Vagina (tissue), 2 donors: ENCODE measurements at regions not wholly inside any gene's neighbourhood (a gene's known extent, or its start where the extent isn't known, plus 50 kb on each side); places are given as distances from the start of the nearest gene placed in this dataset.

ENCODE experiments used
- CTCF ChIP-seq, 3 experiments: fragments of 450-650 bp in 2 of 3; fragments of 200-600 bp in 1 of 3; sonication (generic) in 1 of 3; IDR thresholded peaks; one replicate each; pipeline ENCODE4 v1.5.1; 2017 to 2019; ENCODE audit warnings: antibody characterized with exemption in 3 of 3, mild to moderate bottlenecking in 2 of 3, moderate library complexity in 2 of 3
- POLR2A ChIP-seq, 2 donors: fragments of 450-650 bp; IDR thresholded peaks; one replicate each; pipeline ENCODE4 v1.6.1; 2017; ENCODE audit warnings: antibody characterized with exemption in 2 of 2, mild to moderate bottlenecking in 2 of 2, moderate library complexity in 2 of 2
- POLR2AphosphoS5 ChIP-seq, 2 donors: sonication (generic); formaldehyde crosslinking; IDR thresholded peaks; one replicate each; pipeline ENCODE4 v1.9.0; 2017; ENCODE audit warnings: antibody characterized with exemption in 2 of 2, mild to moderate bottlenecking in 2 of 2, low read depth in 1 of 2; ENCODE audit not compliant: insufficient read depth in 1 of 2

GRCh38 chr4:118587116-118587831 lies 97.9 kb upstream of the METTL14 start:
- no peak for TF ChIP-seq POLR2AphosphoS5 (IDR thresholded peaks at IDR 0.05; ENCODE audit: insufficient read depth in 1 of 2, low read depth in 1 of 2)
- TF ChIP-seq CTCF (IDR thresholded peaks at IDR 0.05) = no peak
- TF ChIP-seq POLR2A (IDR thresholded peaks at IDR 0.05) = no peak
